ENCODE measurements at regions not wholly inside any gene's neighbourhood (a gene's known extent, or its start where the extent isn't known, plus 50 kb on each side); places are given as distances from the start of the nearest gene placed in this dataset.
"Not testable (repeated sequence)": the region's sequence is repeated elsewhere in the genome, so short reads cannot be mapped to it uniquely, and the experiment has no call there.

GRCh38 chr5:62103863-62104262 is 202.1 kb upstream of the KIF2A start:
- ATAC-seq = not testable (repeated sequence)

- no peak for ATAC-seq
- TF ChIP-seq ISL1 (CRISPR knock-in tag; IDR thresholded peaks at IDR 0.05) = peak; percentile 50
- TF ChIP-seq ZC3H10 (CRISPR knock-in tag; IDR thresholded peaks at IDR 0.05) = no peak
These were observed 194.6 kb upstream of the KIF2A start for GRCh38 chr5:62111428-62111827.

- peak; percentile 19; the same call in 1 of the 3 replicates for ATAC-seq
- TF ChIP-seq RARB (CRISPR knock-in tag; IDR thresholded peaks at IDR 0.05) (no peak), ZNF70 (CRISPR knock-in tag; IDR thresholded peaks at IDR 0.05) (no peak), TSHZ2 (CRISPR knock-in tag; IDR thresholded peaks at IDR 0.05) (0 out of 2 replicates have a peak, but pooled peaks have one; percentile 44), ISL1 (CRISPR knock-in tag; IDR thresholded peaks at IDR 0.05) (peak; percentile 99), ZFP30 (CRISPR knock-in tag; IDR thresholded peaks at IDR 0.05) (no peak)
These were observed 193.2 kb upstream of the KIF2A start for GRCh38 chr5:62112689-62113228.

- no peak for TF ChIP-seq ZNF8 (CRISPR knock-in tag; IDR thresholded peaks at IDR 0.05)
- TF ChIP-seq ZNF565 (CRISPR knock-in tag; conservative IDR thresholded peaks at IDR 0.05; ENCODE audit: low read depth) = no peak
- no peak for TF ChIP-seq ZFP3 (CRISPR knock-in tag; IDR thresholded peaks at IDR 0.05)
These were observed 191.0 kb upstream of the KIF2A start for GRCh38 chr5:62115014-62115413.

GRCh38 chr5:62124266-62124665 is 181.7 kb upstream of the KIF2A start:
- TF ChIP-seq BACH2 (CRISPR knock-in tag; IDR thresholded peaks at IDR 0.05; ENCODE audit: borderline replicate concordance) = no peak
- no peak for TF ChIP-seq GLIS3 (CRISPR knock-in tag; IDR thresholded peaks at IDR 0.05)
- TF ChIP-seq TSHZ2 (CRISPR knock-in tag; IDR thresholded peaks at IDR 0.05) = no peak
- TF ChIP-seq PATZ1 (CRISPR knock-in tag; IDR thresholded peaks at IDR 0.05; ENCODE audit: borderline replicate concordance) = no peak
- no peak for TF ChIP-seq ZNF565 (CRISPR knock-in tag; conservative IDR thresholded peaks at IDR 0.05; ENCODE audit: low read depth)
- no peak for TF ChIP-seq CSRNP3 (CRISPR knock-in tag; IDR thresholded peaks at IDR 0.05)
- no peak for TF ChIP-seq TOX (CRISPR knock-in tag; IDR thresholded peaks at IDR 0.05; ENCODE audit: borderline replicate concordance)
- TF ChIP-seq CSDC2 (CRISPR knock-in tag; IDR thresholded peaks at IDR 0.05) = no peak
- no peak for TF ChIP-seq ZFP30 (CRISPR knock-in tag; IDR thresholded peaks at IDR 0.05)
- no peak for TF ChIP-seq RARB (CRISPR knock-in tag; IDR thresholded peaks at IDR 0.05)
- TF ChIP-seq SNAI2 (CRISPR knock-in tag; IDR thresholded peaks at IDR 0.05) = no peak
- no peak for TF ChIP-seq CREB5 (CRISPR knock-in tag; IDR thresholded peaks at IDR 0.05; ENCODE audit: low read depth)
- TF ChIP-seq ARNTL (CRISPR knock-in tag; IDR thresholded peaks at IDR 0.05; ENCODE audit: borderline replicate concordance, low read depth) = no peak
- no peak for TF ChIP-seq ZFP3 (CRISPR knock-in tag; IDR thresholded peaks at IDR 0.05)
- no peak for TF ChIP-seq ZNF8 (CRISPR knock-in tag; IDR thresholded peaks at IDR 0.05)
- ATAC-seq = no peak

More at GRCh38 chr5:62115014-62115413, 191.0 kb upstream of the KIF2A start:
- ATAC-seq = no peak
